Suppressor macrophage treated with lipopolysaccharide for 4 hours (primary cell): ENCODE measurements at regions not wholly inside any gene's neighbourhood (a gene's known extent, or its start where the extent isn't known, plus 50 kb on each side); places are given as distances from the start of the nearest gene placed in this dataset.
"Not testable (repeated sequence)": the region's sequence is repeated elsewhere in the genome, so short reads cannot be mapped to it uniquely, and the experiment has no call there.

Source experiments
- DNase-seq: peaks from one replicate; pipeline ENCODE4 v3.0.0-alpha.2; 2020

DNA sequence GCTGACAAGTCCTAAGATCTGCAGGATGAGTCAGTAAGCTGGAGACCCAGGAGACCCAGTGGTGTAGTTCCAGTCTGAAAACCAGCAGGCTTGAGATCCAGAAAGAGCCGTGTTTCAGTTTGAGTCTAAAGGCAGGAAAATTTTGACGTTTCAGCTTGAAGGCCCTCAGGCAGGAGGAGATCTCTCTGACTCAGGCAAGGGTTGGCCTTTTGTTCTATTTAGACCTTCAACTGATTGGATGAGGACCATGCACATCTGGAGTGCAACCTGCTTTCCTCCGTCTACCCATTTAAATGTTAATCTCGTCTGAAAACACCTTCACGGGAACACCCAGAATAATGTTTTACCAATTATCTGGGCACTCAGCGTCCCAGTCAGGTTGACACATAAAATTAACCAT is 69.5 kb downstream of the NPIPA7 start:
- not testable (repeated sequence) for DNase-seq

GRCh38 chr16:16449712-16450237 is 70.8 kb downstream of the NPIPA7 start:
- not testable (repeated sequence) for DNase-seq

GRCh38 chr16:16451721-16452410 is 72.9 kb downstream of the NPIPA7 start:
- not testable (repeated sequence) for DNase-seq

DNA sequence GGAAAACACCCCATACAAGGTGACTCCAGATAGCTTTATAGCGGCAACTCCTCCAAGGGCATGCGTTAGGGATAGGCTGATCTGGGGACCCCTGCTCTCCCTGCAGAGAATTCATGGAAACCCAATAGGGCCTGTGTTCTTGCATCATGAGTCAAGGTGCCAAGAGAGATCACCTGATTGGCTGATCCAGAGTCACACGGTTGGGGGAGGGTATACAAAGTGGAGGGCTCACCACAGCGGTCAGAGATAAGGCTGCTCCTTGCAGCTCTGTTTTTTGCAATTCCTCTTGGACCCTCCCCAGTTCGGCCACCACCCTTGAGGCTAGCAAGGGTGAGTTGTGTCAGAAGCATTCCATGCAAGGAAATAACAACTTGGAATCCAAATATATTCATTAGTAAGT is 79.6 kb downstream of the NPIPA7 start:
- not testable (repeated sequence) for DNase-seq

DNA sequence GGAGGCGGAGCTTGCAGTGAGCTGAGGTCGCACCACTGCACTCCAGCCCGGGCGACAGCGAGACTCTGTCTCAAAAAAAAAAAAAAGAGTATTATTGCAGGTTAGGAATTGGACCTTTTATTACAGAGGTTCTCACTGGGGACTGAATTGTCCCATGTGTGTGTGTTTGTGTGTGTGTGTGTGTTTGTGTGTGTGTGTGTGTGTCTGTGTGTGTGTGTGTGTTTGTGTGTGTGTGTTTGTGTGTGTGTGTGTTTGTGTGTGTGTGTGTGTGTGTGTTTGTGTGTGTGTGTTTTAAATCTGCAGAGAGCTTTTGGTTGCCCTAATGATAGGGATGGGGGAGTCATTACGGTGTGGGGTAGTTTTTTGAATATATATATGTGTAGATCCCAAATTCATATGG is 84.9 kb downstream of the NPIPA7 start:
- not testable (repeated sequence) for DNase-seq

- DNase-seq: not testable (repeated sequence)
These were observed 110.0 kb downstream of the NPIPA7 start for GRCh38 chr16:16488919-16489318.

DNA sequence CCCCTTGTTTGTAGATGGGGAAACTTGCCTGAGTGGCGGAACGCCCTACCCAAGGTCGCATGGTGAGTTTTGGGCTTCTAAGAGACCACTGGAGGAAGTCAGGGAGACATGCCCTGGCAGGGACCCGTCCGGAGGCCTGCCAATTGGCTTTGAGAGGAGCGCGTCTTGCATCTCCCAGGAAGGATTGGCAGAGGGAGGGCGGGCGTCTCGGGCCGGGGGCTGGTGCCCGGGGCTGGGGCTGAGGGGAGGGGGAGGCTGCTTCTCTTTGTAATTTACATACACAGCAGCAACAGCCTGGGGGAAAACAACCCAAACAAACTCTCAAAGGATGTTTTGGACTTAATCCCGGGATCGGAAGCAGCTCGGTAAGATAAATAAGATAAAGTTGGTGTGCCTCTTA is 110.5 kb downstream of the NPIPA7 start:
- DNase-seq: not testable (repeated sequence)

- DNase-seq: not testable (repeated sequence)
These were observed 115.2 kb downstream of the NPIPA7 start for GRCh38 chr16:16494114-16494513.

- not testable (repeated sequence) for DNase-seq
These were observed 116.1 kb downstream of the NPIPA7 start for GRCh38 chr16:16494998-16495397.

DNA sequence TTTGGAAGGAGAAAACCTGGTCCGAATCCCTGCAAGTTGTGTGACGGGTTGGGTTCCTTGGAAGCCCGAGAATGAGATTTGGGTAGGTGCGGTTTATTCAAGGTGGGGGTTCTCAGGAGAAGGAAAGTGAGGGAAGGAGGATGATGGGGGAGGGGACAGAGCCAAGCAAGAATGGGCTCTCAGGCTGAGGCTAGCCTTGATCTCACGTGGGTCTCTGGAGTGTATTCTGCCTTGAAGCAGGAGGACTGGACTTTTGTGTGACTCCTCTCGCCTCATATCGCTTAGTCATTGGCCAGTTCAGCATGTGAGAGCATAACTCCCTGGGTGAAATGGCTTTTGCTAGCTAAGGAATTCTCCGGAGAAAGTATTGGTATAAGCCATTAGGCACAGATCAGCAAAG is 120.9 kb downstream of the NPIPA7 start:
- DNase-seq: not testable (repeated sequence)

DNA sequence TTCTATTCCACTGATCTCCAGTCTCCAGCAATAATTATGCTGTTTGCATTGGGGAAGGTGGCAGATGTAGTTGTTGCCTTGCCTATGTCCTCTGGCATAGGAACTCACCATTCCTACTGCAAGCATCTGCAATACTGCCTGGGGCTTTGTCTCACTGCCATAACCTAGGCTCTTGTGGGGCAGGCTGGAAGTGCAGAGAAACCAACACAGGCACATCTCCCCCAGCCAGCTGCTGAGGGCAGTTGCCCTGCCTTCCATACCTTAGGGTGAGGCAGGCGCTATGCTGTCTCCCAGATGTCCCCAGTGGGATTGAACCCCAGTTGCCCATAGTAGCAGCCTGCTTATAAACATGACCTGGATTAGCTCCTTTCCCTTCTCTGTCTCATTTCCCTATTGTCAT is 128.1 kb downstream of the NPIPA7 start:
- DNase-seq: not testable (repeated sequence)

- not testable (repeated sequence) for DNase-seq
These were observed 129.4 kb downstream of the NPIPA7 start for GRCh38 chr16:16508344-16508743.

DNA sequence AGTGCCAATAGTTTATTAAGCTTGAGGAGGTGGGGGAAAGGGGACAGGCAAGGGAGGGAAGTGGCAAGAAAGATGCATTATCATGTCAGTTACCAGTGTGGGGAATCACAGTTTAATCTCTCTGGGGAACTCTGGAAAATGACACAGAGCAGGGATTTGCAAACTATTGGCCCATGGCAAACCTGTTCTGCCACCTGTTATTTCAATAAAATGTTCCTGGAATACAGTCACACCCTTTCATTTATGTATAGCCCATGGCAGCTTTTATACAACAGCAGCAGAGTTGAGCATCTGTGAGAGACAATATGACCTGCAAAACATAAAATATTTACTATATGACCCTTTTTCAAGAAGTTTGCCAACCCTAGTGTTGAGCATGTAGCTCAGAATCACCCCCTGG is 140.5 kb downstream of the NPIPA7 start:
- DNase-seq: not testable (repeated sequence)

DNA sequence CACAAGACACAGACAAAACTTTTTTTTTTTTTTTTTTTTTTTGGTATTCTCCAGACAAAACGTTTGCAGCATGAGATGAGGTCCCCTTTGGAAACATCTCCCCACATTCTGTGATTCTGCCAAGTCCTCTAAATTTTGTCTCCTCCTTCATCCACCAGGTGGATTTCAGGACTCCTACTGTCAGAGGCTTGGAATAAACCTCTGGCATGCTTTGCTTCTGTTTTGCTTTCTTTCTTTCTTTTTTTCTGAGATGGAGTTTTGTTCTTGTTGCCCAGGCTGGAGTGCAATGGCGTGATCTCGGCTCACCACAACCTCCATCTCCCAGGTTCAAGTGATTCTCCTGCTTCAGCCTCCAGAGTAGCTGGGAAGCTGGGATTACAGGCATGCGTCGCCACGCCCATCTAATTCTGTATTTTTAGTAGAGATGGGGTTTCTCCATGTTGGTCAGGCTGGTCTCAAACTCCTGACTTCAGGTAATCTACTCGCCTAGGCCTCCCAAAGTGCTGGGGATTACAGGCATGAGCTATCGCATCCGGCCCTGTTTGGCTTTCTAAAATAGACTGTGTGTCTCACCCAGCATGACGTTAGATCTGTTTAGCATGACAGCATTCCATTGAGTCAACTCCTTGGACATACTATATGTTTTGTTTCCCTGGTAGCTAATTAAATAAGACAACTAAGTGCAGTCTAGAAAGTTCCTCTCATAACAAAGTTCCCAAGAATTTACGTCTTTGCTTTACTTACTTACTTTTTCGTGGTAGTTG is 142.5 kb downstream of the NPIPA7 start:
- not testable (repeated sequence) for DNase-seq

DNA sequence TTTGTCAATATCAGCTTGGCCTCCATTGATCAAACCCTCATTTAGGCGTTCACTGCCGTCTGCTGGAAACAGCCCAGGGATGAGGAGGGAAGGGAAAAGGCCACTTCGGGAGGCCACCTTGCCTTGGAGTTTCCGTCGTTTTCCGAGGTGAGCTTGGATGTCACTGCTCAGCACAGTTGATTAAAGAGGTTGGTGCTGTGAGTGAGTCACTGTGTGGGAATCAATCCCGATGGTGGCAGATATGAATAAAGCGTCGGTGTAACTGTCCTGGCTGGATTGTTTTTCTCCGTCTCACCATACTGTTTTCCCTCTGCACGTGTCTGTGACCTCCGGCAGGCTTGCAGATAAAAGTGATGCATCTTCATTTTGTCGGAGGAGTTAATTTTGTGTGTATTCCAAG is 148.1 kb downstream of the NPIPA7 start:
- DNase-seq: not testable (repeated sequence)

DNA sequence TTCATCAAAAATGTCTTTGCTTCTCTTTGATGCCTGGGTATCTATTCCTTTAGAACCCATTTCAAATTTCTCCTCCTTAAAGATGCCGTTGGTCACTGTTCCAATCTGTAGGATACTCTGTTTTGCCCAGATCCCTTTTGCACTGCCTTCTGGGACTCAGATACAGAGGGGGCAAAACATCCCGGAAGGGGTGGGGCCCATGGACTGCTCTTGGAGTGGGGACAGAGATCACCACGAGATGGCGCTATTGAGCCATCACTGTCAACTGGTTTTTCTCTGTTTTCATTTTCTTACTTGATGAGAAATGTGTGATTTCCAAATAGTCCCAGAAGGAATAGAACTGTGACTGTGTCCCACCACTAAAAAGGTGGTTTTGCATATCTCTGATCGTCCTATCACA is 151.8 kb downstream of the NPIPA7 start:
- not testable (repeated sequence) for DNase-seq

GRCh38 chr16:16535565-16535964 is 156.6 kb downstream of the NPIPA7 start:
- not testable (repeated sequence) for DNase-seq

GRCh38 chr16:16536151-16536550 is 157.2 kb downstream of the NPIPA7 start:
- not testable (repeated sequence) for DNase-seq

DNA sequence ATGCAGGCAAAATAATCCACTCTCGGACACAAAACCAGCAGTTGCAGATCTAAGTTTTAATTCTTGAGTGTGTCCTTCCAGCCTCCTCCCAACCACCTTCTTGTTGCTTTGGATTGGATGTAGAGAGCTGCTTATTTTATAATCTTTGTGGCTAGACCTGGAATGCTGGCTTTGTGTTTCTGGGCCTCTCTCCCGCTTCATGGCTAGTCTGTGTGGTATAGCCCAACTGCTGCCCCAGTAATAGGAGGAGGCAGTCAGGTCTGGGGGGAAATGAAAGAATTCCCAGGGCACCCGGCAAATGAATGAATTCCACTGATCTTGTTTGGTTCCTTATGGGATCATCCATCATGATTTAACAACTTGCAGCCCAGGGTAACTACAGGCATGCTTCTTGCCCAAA is 170.8 kb downstream of the NPIPA7 start:
- DNase-seq: not testable (repeated sequence)

DNA sequence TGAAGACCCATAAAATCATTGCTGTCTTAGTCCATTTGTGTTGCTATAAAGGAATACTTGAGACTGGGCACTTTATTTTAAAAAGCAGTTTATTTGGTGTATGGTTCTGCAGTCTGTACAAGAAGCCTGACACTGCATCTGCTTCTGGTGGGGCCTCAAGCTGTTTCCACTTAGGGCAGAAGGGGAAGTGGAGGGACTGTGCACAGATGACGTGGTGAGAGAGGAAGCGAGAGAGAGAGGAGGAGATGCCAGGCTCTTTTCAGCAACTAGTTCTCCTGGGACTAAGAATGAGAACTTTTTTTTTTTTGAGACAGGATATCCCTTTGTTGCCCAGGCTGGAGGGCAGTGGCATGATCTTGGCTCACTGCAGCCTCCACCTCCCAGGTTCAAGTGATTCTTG is 171.9 kb downstream of the NPIPA7 start:
- peak; percentile 2 for DNase-seq

- not testable (repeated sequence) for DNase-seq
These were observed 173.9 kb downstream of the NPIPA7 start for GRCh38 chr16:16552819-16553340.

GRCh38 chr16:16559179-16559740 is 180.3 kb downstream of the NPIPA7 start:
- not testable (repeated sequence) for DNase-seq

GRCh38 chr16:16561532-16561931 is 182.6 kb downstream of the NPIPA7 start:
- DNase-seq: not testable (repeated sequence)
